SKM-1 treated with dmso at 0.1 percent for 144 hours (cell line): ENCODE measurements at regions not wholly inside any gene's neighbourhood (a gene's known extent, or its start where the extent isn't known, plus 50 kb on each side); places are given as distances from the start of the nearest gene placed in this dataset.
"Not testable (repeated sequence)": the region's sequence is repeated elsewhere in the genome, so short reads cannot be mapped to it uniquely, and the experiment has no call there.

Experiments used
- DNase-seq: peaks from one replicate; lab custom pipeline; 2025; ENCODE audit not compliant: unreplicated experiment; lab: John Stamatoyannopoulos, UW

DNA sequence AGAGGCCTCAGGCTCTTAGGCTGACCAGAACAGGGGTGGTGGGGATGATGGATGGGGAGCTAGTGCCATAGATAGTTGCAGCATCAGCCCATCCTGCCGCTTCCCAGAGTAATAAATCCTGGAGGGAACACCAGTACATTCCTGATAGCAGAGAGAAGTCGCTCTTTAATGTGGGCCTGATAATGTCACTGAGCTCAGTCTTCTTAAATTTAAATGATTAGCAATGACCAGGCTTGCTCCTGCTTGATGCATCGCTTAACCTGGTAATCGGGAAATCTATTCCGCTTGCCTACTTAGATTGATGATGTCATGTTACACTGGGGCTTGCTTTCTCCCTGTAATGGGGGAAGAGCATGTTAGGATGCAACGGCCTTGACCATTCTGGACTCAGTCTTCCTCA lies 218.6 kb upstream of the PLXNA2 start:
- no peak for DNase-seq

DNA sequence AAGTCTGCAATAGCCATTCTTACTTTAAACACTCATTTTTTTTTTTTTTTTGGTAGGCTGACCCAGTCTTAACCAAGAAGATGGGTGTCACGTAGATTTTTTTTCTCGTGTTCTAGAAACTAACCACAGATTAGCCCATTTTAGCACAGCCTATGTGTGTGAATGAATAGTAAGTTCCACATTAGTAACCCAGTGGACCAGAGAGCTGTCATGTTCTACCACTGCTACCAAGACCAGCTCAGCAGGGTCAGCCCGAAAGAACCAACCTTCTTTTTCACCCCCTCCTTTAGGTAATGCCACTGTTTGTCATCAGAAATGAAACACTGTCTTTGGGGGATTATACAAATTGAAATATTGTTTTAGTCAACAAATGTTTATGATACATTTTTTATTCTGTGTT lies 221.1 kb upstream of the PLXNA2 start:
- DNase-seq: no peak

DNA sequence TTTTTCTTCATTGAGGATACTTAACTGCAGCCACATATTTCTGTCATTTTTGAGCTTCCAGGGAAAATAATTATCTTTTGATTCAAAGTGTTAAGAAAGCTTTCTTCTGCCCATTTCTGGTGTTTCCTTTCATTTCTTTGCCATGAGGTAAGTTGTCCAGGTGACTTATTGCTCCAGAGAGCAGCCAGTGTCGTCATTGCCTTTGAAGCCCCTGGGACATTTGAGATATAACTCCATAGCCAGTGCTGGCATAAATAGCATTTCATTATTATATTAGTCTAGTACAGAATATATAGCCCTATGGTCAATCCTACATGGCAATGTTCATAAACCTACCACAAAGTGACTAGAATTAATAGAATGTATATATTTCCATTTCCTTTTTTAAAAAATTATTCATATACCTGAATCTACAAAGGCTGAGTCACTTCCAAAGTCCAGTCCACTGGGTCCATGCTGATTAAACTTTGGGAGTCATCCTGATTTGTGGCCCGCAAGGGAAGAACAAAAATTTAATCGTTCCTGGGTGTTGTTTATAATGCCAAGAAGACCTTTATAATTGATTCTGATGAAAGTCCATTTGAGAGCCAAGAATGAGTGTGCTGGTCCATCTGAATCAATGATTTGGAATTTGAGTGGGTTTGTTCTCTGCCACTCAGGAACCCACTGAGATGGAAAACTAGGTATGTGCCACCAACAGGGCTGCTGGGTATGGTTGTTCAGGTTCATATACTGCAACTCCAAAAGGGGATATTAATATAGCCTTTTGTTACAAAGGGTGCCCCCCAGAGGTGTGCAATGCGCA lies 221.8 kb upstream of the PLXNA2 start:
- no peak for DNase-seq

DNA sequence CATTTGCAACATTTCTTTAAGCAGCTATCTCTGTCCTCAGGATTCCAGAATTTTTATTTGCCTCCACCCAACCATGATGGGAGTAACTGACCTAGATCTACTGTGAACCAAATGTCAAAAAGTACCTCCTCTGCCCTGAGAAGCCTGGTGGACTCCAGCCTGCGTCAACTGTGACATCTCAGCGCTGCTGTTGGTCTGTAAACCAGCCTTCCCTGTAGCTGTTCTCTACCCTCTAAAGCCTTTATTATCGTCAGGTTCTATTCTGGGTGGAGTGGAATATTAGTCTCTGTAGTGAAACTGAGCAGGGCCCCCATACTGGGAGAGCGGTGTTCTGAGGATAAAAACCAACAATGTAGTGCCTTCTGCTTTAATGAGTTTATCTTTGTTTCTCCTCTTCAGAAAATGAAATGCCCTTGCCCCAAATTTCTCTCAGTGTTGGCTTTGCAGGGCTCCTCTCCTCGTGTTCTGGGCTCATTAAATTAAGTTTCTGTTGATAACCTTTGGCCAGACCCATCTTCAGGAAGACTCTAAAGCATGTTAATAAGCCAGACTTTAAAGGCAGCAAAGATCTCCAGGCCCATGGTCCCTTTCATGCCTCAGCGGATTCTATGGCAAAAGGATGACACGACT lies 223.1 kb upstream of the PLXNA2 start:
- DNase-seq: no peak

DNA sequence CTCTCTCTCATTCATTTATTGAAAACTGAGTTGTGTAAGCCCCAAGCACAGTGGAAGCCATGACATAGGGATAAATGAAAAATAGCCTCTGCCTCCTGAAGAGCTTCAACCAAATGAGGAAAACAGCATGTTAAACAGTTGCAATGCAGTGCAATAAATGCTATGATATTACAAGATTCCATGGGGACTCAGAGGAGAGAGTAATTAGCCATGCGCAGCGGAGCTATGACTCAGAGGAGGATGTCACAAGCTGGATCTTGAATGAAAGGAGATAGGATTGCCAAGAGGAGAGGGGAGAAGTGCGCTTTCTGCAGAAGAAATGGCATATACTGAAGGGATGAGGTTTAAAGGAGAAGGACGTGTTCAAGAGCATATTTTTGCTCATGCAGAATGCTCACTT lies 231.3 kb upstream of the PLXNA2 start:
- DNase-seq: no peak

DNA sequence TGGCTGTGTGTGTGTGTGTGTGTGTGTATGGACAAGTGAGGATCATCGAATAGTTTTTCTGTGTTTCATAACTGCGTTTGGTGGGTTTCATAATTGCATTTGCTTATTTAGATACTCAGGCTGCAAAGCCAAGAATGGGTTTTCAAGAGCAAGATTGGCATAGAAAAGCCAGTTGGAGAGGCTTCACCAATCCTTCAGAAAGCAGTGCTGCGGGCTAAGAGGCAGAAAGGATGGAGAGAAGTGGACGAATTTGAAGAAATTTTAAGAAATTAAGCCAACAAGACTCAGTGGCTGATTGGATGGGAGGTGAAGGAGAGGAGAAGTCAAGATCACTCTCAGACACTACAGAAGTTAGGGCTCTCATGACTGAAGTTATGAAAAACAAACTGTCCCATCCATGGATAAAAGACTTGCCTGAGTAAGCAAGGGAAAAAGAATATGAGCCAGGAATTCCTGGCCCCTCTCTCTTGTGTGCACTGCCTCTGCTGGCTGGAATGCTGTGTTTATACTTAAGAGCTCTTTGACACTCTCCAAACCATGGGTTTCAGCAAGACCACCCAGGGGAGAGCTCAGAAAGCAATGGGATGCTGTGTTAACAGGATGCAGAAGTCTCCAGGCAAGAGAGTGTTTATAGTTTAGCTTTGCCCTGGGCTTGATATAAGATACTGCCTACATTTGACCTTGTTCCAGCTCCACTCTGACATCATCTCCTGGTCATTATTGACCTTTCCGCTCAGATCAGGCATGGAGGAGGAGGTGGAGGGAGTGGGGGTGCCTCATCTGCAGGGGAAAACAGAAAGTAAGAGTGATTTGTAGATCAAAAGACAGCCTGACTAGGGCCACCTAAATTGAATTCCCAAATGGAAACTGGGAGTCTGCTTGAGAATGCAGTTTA lies 232.0 kb upstream of the PLXNA2 start:
- DNase-seq: no peak

DNA sequence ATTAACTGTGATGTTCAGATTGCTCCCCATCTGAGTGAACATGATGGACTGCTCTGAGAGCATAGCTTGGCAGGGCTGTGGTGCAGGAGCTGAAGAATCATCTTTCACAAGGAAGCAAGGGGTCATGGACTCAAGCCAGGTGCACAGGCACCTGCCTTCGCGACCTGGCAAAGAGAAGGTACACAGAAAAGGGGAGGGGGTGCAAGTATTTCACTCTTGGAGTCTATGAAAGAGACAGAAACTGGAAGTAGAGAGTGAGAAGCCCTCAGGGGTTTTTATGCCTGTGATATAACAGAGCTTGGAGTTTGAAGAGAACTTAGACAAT lies 232.6 kb upstream of the PLXNA2 start:
- DNase-seq: no peak

DNA sequence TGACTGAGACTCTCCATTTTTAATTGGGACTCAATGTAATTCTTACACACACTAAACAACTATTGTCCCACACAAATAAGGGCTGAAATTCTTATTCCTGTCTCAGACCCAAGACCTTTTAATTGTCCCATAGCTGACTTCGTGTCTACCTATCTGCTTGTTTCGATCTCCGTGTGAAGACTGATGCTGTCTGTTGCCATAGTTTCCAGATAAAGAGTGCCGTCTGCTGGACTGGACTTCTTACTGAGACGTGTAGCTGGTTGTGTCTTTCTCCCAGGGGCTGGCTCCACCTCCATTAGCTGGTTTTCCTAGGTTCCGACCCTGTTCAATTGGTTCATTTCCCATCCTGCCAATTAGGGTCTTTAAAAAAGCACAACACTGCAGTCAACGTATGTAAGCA lies 235.3 kb upstream of the PLXNA2 start:
- DNase-seq: no peak

DNA sequence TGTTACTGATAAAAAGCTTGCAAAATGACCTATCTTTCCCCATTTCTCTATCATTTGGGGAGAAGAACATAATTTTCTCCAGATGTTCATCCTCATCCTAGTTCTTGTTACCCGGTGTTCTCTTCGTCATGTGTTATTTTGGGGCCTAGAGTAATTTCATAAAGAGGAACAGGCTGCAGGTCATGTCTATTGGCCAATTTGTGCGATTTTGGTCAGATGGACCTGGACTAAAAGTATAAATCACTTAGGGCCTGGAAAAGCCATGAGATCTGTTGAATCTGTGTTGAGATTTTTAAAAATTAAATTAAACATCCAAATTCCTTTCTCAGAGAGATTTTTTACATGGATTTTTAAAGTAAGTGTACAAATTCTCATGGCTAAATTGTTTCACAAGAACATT lies 241.3 kb upstream of the PLXNA2 start:
- no peak for DNase-seq

DNA sequence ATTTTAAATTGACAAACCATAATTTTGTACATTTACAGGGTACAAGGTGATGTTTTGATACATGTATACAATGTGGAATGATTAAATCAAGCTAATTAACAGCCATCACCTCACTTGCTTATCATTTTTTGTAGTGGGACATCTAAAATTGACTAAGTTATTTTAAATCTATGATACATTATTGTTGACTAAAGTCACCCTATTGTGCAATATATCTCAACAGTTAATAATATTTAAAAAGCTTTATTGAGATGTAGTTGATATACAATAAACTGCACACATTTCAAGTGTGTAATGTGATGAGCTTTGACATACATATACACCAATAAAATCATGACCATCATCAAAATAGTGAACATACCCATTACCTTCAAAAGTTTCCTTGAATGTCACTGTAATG lies 242.5 kb upstream of the PLXNA2 start:
- DNase-seq: no peak

DNA sequence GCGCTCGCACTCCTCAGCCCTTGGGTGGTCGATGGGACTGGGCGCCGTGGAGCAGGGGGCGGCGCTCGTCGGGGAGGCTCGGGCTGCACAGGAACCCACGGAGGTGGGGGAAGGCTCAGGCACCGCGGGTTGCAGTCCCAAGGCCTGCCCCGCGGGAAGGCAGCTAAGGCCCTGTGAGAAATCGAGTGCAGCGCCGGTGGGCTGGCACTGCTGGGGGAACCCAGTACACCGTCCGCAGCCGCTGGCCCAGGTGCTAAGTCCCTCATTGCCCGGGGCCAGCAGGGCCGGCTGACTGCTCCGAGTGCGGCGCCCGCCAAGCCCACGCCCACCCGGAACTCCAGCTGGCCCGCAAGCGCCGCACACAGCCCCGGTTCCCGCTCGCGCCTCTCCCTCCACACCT lies 244.2 kb upstream of the PLXNA2 start:
- not testable (repeated sequence) for DNase-seq

DNA sequence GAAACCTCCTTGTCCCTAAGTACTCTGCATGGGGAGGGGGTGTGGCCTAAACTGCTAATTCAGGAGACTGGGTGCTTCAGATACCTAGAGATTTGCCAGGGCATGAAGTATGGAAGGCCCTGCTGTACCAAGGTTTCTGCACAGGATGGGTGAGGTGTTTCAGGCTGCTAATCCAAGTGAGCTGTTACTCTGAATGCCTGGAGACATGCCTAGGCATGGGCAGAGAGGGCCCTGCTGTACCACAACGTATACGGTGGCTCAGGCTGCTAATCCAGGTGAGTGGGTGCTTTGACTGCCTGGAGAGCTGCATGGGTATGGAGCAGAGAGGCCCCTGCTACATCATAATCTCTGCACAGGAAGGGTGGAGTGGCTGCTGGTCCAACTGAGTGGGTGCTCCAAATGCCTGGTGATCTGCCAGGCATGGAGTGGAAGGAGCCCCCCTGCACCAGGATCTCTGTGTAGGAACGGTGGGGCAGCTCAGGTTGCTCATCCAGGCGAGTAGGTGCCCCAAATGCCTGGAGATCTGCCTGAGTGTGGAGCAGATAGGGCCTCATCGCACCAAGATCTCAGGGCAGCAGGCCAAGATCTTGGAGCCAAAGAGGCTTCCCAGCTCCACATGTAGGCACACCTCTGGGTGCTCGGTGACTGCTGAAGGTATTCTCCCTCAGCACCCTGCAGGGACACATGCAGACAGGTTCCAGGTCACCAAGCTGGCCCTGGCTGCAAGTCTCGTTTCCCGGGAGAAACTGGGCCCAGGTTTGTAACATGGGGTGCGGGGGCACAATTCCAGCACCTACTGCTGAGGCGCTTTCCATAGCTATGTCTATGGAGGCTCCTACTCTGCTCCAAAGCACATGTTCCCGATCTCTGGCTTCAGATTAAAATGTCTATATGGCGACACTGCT lies 252.5 kb upstream of the PLXNA2 start:
- DNase-seq: no peak

DNA sequence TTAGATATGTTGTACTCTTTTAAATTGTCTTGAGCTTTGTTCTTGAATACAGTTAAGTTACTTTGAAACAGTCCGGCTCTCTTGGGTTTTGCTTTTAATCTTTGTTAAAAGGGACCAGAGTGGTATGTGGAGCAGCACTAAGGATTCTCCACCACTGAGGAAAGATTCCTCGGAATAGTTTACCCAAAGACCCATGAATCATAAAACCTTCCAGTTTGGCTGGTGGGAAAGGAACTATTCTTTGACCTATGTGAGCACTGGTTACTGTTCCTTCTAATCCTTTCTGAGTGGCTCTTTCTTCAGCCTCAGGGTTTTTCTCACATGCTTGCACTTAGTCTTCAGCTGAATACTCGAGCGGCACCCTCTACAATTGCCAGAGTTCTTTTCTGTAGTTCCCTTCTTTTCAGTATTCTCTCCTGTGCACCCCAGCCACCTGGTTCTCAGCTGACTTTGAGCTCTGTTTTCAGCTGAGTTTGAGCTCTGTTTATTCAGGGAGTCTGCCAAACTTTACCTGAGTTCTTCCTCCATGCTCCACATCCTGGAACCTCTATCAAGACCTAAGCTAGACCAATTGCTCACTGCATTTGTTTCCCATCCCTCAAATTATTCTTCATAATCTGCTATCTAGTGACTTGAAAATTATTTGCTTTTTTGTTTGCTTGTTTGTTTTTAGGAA lies 253.8 kb upstream of the PLXNA2 start:
- no peak for DNase-seq

DNA sequence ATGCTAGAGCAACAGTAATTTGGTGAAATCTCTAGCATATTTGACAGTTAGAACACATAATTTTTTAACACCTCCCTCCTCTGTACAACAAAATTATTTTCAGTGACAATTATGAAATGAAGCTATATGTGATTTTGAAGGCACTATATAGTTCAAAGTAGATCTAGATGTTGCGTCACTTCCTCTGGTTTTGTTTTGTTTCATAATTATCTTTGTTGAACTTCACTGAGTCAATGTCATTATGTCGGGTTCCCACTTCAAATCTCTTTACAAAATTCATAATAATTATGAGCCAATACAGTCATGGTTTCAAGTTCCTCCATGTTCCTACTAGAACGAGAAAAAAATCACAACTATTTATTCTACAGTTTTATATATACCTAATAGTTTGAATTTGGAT lies 254.8 kb upstream of the PLXNA2 start:
- peak; percentile 54 for DNase-seq

DNA sequence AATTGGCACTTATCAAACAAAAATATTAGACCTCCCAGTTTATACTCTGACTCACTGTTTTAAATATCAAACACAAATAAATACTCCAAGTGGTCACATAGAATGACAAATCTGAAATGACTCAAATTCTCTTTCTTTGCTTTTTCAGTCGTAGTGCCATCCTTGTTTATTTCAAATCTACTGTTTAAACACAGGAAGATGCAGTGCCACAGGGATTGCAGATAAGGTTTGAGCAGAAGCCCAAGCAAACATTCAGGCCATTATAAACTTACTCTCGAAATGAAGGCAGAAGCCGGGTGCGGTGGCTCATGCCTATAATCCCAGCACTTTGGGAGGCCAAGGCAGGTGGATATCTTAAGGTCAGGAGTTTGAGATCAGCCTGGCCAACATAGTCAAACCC lies 255.4 kb upstream of the PLXNA2 start:
- no peak for DNase-seq

DNA sequence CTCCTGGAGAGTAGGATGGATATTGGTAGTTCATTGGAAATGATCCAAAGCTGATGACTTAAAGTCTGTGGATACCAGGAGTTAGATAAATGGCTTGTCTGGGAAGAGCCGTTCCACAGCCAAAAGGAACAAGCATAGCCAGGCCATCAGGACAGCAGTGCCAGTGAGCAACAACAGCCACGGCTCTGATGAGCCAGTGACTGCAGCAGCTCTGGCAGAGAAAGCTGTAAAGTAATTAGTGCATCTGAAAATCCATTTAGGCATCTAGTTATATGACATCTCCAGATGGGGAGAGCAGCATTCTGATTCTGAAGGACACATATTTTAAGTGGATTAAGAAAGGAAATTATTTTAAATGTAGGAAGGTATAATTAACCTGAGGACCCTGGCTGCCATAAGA lies 256.2 kb upstream of the PLXNA2 start:
- no peak for DNase-seq

DNA sequence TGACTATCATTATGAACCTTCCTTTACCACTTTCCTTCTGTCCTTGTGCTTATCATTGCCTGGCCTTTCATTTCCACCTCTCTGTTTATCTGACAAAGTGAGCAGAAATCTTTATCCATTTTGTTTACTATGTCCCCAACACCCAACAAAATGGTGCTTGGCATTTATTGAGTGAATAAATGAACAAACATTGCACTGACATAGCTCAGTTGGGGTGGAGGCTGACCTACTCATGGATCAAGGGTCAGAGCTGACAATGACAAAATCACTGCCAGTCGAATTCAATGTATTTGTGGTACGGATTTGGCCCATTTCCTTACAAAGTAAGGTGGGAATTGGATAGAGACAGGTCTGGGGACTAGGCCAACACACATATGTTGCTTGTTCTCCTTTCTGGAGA lies 257.4 kb upstream of the PLXNA2 start:
- DNase-seq: no peak

DNA sequence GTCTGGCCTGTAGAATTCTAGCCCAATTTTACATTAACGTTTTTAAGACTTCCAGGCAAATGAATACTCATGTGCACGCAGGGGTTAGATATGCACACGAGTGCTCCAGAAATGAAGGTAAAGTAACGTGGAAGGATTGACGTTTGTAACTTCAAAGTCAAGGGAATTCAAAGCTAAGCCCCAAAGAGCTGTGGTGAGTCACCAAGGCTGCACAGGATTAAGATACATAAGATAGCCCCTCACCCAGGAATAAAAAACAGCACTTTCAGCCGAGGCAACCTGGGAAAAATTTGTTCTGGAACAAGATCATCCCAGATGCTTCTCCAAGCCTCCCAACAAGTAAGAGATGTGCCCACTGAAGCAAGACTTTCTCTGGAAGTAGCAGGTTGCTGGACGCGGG lies 259.6 kb upstream of the PLXNA2 start:
- no peak for DNase-seq

DNA sequence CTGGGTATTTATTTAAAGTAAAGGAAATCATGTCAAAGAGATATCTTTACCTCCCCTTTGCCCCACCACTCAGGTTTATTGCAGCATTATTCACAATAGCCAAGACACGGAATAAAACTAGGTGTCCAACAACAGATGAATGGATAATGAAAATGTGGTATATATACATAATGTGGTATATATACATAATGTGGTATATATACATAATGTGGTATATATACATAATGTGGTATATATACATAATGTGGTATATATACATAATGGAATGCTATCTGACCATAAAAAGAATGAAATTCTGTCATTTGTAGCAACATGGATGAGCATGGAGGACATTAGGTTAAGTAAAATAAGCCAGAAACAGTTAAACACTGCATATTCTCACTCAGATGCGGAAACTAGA lies 262.6 kb upstream of the PLXNA2 start:
- DNase-seq: no peak

DNA sequence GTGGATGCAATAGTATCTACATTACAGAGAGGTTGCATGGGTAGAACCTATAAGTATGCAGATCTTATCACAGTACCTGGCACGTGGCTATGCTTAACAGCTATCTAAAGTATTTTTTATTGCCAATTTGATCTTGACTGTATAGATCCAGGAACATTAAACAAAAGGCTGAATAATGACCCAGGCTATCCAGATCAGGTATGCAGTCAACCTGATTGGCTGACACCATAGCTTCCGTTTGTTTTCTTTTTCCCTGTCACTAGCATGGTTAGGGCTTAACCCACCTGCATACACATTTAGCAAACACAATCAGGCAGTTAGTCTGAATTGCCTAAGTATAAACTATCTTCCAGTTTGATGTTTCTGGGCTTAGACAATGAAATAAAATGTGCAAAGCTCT lies 264.9 kb upstream of the PLXNA2 start:
- no peak for DNase-seq
